ENCODE measurements at regions not wholly inside any gene's neighbourhood (a gene's known extent, or its start where the extent isn't known, plus 50 kb on each side); places are given as distances from the start of the nearest gene placed in this dataset.

DNA sequence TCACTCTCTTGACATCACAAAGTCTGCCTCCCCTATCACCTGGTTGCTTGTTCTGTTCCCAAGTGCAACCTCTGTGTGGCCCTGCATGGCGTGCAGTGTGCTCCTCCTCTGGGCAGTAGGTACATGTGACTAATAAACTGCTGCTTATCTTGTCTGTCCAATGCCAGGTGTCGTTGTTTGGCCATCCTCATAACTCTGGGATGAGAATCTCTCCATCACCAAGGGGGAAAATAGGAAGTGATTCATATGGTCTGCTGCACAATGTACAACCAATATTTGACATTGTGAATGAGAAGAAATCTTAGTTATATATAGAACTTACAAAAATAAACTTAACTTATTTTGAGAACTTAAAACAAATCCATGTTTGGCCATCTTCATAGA is 135.2 kb downstream of the INHBA start:
- FAIRE-seq (no peak), DNase-seq (ENCODE audit: low read depth, low spot score) (no peak), ATAC-seq (peak; percentile 41)
- no peaks in the 10 kb centered on the region for H3K9me3 ChIP-seq (replicated peaks; ENCODE audit: control insufficient read depth, insufficient read depth, low read length)
- no TSS peak for BruUV-seq (replicated peaks)
- no peaks in the 10 kb centered on the region for H3K27me3 ChIP-seq (replicated peaks in 1 of 2; ENCODE audit: control insufficient read depth in 2 of 2, insufficient read depth in 2 of 2, low read length in 1 of 2)
- no peak overlapping the region for H3K4me2 ChIP-seq (ENCODE audit: control insufficient read depth, insufficient read depth)
- TF ChIP-seq ETV6 (conservative IDR thresholded peaks at IDR 0.05 in 1 of 2, IDR thresholded peaks at IDR 0.05 in 1 of 2; ENCODE audit: borderline replicate concordance in 1 of 2, low read depth in 1 of 2) (no peak), CREB1 (IDR thresholded peaks at IDR 0.05; ENCODE audit: low read depth) (no peak), PML (IDR thresholded peaks at IDR 0.05; ENCODE audit: low read length) (no peak), NFXL1 (IDR thresholded peaks at IDR 0.05; ENCODE audit: borderline replicate concordance) (no peak), ZNF207 (IDR thresholded peaks at IDR 0.05; ENCODE audit: borderline replicate concordance) (no peak), FOXM1 (IDR thresholded peaks at IDR 0.05; ENCODE audit: low read depth, low read length) (no peak), CBX5 (IDR thresholded peaks at IDR 0.05; ENCODE audit: low read depth) (no peak), SUZ12 (IDR thresholded peaks at IDR 0.05; ENCODE audit: unreplicated experiment) (no peak), ESRRA (IDR thresholded peaks at IDR 0.05; ENCODE audit: low read length) (no peak), FOS (IDR thresholded peaks at IDR 0.05; ENCODE audit: borderline replicate concordance, extremely low read depth, insufficient read length) (no peak), FOXK2 (IDR thresholded peaks at IDR 0.05) (no peak), REST (IDR thresholded peaks at IDR 0.05; ENCODE audit: low read depth, low read length) (no peak)
- TF ChIP-seq, protein P1, sequence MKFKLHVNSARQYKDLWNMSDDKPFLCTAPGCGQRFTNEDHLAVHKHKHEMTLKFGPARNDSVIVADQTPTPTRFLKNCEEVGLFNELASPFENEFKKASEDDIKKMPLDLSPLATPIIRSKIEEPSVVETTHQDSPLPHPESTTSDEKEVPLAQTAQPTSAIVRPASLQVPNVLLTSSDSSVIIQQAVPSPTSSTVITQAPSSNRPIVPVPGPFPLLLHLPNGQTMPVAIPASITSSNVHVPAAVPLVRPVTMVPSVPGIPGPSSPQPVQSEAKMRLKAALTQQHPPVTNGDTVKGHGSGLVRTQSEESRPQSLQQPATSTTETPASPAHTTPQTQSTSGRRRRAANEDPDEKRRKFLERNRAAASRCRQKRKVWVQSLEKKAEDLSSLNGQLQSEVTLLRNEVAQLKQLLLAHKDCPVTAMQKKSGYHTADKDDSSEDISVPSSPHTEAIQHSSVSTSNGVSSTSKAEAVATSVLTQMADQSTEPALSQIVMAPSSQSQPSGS (IDR thresholded peaks at IDR 0.05; ENCODE audit: low read length) = no peak
- TF ChIP-seq, protein P2, sequence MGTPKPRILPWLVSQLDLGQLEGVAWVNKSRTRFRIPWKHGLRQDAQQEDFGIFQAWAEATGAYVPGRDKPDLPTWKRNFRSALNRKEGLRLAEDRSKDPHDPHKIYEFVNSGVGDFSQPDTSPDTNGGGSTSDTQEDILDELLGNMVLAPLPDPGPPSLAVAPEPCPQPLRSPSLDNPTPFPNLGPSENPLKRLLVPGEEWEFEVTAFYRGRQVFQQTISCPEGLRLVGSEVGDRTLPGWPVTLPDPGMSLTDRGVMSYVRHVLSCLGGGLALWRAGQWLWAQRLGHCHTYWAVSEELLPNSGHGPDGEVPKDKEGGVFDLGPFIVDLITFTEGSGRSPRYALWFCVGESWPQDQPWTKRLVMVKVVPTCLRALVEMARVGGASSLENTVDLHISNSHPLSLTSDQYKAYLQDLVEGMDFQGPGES (IDR thresholded peaks at IDR 0.05) = no peak
- no peak overlapping the region for H3K27ac ChIP-seq (ENCODE audit: control insufficient read depth, insufficient read depth)
- no peak overlapping the region for H3K4me3 ChIP-seq
- H4K20me1 ChIP-seq (ENCODE audit: control insufficient read depth, insufficient read depth) = no peaks in the 10 kb centered on the region
- ChIA-PET POLR2A (no interaction called here), CTCF (interaction anchor here (1.1 kb wide), 1 partner anchor 91 kb away, joined by 3 read pairs; no protein-coding TSS in a partner anchor), RAD21 (ENCODE audit: unreplicated experiment) (no interaction called here), SMC1A (ENCODE audit: uncharacterized antibody, unreplicated experiment) (no interaction called here)
- in situ Hi-C loops (cut with MboI) = no loop called here
- H3K9ac ChIP-seq (ENCODE audit: control insufficient read depth, insufficient read depth, low read length) = no peak overlapping the region
- no peaks in the 10 kb centered on the region for H3K4me1 ChIP-seq (ENCODE audit: control insufficient read depth, insufficient read depth, low read length)
- no peaks in the 10 kb centered on the region for H3K36me3 ChIP-seq (ENCODE audit: control insufficient read depth in 2 of 2, insufficient read depth in 2 of 2, low read length in 1 of 2)
- intact Hi-C loops (cut with micrococcal nuclease; ENCODE audit: unreplicated experiment) = no loop called here
- H3K79me2 ChIP-seq (ENCODE audit: control insufficient read depth, insufficient read depth, low read length) = no peaks in the 10 kb centered on the region
- WGBS (ENCODE audit: insufficient coverage, insufficient replicate concordance, low lambda C conversion rate, missing lambda C conversion rate) = 11% methylated on average over 2 of the region's 2 CpGs
- no peak overlapping the region for H2AFZ ChIP-seq (ENCODE audit: control insufficient read depth, low read depth, low read length)

Measured in GM12878 (cell line).